HG03196 (cell line): ENCODE measurements at regions not wholly inside any gene's neighbourhood (a gene's known extent, or its start where the extent isn't known, plus 50 kb on each side); places are given as distances from the start of the nearest gene placed in this dataset.

ENCODE experiments used
- ATAC-seq: cut with Tn5 transposase; IDR thresholded peaks from one replicate; pipeline ENCODE4 v1.9.1; 2021; ENCODE audit not compliant: unreplicated experiment

DNA sequence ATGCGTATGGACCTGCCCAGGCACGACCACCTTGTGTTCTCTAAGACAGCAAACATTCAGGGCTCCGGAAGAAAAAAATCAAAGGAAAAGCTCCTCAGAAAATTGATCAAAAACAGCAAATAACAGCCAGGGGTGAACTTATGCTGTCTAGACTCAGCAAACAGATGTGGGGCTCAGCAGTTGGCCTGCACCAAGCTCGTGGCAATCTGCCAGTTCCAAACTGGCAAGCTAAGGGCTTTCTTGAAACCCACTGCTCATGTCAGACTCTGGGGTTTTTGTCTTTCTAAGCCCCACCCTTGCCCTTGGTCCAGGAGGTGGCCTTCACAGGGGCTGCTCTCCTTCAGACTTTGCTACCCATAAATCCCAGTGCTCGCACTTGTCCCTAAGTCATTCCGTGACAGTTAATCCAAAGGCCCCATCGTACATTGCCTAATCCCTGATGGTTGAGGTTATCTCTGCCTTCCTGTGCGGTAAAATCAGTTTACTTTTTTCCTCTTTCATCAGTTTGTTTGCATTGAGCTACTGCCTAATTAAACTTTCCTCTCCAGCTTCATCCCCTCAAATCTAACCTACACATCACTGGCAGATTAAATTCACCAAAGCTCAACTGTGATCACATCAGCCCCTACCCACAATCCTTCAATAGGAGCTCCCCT lies 408.0 kb downstream of the LRATD1 start:
- ATAC-seq: no peak

DNA sequence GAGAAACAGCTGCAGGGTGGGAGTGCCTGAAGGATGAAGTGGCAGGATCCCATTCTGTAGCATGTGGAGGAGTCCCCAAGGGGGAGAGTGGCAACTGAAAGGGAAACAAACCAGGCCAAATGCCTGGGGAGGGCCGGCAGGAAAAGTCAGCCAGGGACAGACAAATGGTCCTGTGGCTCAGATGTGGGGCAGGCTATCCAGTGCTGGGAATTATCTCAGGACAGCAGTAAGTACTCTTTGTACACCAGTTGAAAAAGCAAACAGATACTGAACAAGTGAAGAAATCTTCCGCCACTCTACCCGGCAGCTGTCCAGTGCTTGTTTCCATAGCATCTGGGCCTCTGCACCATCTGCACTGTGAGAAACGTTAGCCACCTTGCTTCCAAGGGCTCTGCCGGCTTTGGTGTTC lies 408.9 kb downstream of the LRATD1 start:
- no peak for ATAC-seq

DNA sequence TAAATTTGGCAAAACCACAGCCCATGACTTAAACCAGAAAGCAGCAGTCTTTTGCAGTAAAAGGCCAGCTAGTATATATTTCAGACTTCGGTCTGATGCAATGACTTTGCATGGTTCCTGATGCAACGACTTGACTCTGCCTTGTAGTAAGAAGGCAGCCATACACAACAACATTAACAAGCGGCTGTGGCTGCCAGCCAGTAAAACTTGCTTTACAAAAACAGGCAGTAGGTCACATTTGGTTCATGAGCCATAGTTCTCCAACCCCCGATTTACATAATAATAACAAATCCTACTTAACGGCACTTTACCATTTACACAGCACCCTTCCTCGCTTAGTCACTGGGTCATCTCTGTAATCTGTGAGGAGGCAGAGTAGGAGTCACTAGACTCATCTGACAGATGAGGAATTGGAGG lies 410.3 kb downstream of the LRATD1 start:
- ATAC-seq: no peak

DNA sequence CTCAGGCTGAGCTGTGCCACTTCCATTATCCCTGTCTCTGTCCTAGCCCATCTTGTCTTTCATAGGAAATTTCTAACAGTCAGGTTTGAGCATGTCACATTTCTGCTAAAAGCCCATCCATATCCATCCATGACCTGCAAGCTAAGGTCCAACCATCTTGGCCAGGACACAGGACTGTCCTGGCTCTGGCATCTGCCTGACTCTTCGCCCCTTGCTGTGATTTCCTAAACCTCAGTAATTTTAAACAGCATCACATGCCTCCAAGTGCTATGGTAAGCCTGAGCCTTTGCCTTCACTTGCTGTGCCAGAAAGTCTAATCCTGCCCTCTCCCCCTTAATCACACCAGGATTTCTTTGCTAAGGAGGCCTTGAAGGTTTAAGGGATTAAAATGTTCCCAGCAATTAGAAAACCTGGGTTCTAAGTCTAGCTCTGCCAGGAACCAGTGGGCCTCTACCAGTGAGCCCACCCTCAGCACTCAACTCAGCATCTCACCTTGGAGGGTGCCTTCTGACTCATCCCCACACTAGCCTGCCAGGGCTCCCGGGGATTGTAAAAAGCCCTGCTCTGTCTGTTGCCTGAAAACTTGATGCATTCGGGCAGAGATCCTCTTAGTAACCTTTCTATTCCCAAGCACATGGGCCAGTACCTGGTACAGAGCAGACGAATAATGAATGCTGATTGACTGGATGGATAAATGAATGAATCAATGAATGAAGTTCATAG lies 411.0 kb downstream of the LRATD1 start:
- ATAC-seq: no peak

DNA sequence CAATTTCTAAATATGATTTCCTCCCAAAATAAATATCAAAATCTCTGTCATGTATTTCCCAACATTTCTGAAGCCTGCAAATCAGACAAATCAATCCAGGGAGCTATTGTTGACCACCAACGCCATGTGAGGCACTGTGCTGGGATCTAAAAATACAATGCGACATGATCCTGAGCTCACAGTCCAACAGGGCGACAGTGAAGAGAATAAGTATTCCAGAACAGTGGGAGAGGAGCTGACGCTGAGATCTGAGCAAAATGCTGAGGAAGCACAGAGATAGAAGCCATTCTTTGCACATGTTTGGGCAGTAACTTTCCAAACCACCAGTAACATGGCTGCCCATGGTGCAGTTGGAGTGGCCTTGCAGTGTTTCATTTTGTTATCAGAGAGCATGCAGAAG lies 412.5 kb downstream of the LRATD1 start:
- ATAC-seq: no peak

DNA sequence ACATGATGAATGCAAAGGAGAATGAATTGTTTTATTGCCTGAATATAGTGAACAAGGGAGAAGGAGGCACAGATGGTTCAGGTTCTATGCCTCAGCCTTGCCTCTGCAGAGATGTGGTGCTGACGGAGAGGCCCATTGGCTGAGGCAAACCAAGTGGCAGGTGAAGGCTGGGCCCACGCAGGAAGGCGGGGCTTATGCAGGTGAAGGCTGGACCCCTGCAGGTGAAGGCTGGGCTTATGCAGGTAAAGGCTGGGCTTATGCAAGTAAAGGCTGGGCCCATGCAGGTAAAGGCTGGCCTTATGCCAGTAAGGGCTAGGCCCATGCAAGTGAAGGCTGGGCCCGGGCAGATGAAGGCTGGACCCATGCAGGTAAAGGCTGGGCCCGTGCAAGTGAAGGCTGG lies 414.7 kb downstream of the LRATD1 start:
- no peak for ATAC-seq

DNA sequence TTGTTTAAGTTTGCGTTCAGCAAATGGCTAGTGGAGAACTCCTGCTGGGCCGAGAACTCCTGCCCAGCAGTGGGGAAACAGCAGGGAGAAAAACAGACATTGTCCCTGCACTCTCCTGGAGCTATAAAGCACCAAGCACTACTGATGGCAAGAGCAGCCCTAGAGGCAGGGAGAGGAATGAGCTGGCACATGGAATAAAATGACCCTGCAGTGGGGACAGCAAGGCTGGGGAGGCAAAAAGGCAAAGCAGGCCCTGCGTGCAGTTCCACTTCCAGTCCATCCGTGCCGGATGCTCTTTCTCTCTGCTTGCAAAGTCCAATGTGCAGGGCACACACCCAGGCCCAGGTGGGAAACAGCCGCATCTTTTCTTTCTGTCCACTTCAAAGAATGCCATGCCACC lies 415.5 kb downstream of the LRATD1 start:
- no peak for ATAC-seq

DNA sequence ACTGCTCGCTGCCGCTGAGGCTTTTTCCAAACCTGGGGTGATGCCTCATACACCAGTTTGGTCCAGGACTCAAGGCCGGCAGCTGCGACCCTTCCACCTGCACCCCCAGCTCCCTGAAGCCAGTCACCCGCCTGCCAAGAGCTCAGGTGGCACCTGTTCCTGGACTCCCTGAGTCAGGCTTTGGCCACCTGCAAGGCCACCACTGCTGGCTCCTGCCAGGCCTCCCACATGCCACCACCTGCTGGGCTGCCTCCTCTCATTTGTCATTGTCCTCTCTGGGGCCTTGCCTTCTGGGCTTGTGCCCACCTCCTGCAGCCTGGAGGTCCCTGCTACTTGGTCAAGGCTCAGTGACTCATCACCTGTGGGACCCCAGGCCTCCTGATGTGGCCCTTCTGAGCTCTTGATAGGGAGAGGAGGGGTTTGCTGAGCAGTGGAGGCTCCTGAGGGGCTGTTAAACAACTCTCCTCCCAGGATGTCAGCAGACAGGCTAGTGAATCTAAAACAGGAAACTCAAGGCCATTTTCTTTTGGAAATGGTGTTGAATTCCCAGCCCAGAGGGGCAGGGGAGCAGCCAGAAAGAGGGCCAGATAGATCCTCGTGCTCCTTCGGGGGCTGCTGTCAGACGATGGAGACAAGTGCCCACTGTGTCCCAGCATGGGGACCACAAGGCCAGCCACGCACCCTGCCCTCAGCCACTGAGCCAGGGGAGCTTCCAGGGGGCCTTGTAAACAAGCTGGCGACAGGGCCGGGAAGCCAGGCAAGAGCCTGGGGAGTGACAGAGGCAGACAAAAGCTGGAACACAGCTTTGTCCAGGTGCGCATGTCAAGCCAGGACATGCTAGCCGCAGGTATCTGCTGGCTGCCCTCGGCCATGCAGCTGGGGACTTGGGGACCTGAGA lies 416.8 kb downstream of the LRATD1 start:
- no peak for ATAC-seq

DNA sequence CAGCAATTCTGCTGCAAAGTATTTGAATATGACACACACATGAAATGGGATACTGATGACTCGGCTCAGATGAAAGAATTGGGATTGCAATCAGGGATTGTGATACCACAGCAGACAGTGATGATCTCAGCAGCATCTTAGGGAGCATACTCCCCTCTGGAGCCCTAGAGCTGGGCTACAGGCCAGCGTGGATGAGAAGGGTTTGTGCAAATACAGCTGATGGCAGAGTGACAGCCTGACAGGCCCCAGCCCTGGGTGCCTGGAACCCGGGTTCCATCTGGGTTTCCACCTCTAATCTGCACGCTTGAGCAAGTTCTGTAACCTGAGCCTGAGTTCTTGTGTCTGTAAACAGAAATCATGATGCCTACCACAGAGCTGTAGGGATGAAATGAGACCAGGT lies 418.0 kb downstream of the LRATD1 start:
- no peak for ATAC-seq

DNA sequence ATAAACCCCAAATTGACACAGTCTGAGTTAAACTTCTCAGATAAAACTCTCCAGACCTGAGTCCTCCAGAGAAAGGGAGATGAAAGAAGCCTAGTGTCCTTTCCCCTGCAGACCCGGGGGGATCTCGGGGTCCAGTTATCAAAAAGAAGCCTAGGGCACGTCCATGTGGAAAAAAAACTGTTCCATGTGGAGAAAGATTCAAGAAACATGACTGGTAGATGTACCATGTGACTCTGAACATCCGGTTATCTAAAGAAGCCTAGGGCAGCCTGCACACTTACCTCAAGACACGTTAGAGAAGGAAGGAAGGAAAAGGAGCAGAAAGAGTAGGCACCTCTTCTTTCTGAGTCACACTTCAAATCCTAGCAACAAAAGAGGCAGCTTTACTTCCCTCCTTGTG lies 421.0 kb downstream of the LRATD1 start:
- no peak for ATAC-seq

DNA sequence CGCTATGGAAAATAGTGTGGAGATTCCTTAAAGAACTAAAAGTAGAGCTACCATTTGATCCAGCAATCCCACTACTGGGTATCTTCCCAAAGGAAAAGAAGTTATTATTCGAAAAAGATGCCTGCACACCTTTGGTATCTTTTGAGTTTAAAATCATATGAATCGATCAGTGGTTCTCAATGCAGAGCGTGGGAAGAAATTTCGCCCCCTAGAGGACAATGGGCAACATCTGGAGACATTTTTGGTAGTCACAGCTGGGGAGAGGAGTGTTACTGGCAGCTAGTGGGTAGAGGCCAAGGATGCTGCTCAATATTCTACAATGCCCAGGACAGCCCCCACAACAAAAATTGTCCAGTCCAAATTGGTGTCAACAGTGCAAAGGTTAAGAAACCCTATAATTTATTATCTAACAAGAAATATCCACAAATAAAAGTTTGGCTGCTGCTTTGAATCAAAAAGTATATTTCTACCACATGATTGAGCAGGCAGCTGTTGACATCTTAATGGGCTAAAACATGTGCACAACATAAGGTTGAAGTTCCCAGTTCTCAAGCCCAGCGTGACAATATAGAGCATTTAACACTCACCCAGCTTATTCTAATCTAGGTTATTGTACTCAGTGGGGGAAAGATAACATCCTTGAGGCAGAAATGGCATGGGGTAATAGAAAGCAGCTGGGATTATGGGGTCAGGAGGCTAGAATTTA lies 425.7 kb downstream of the LRATD1 start:
- ATAC-seq: no peak

DNA sequence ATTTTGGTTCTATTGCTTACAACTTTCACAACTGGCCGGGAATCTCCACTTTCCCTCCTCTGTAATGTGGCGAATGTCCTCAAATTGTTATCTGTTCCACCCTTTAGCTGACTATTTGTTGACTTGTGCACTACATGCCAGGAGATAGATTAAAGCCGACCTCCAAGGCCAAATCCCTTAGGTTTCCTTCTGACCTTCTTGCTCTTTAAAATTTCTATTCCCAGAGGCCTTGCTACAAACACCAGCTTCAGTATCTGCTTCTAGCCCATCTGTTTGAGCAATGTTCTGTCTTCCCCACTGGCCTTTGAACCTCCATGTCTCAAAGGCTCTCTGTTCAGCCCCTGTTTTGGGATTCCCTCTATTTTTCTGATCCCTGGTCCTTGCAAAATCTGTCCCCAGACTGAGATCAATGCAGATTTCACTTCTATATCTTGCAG lies 426.2 kb downstream of the LRATD1 start:
- no peak for ATAC-seq

DNA sequence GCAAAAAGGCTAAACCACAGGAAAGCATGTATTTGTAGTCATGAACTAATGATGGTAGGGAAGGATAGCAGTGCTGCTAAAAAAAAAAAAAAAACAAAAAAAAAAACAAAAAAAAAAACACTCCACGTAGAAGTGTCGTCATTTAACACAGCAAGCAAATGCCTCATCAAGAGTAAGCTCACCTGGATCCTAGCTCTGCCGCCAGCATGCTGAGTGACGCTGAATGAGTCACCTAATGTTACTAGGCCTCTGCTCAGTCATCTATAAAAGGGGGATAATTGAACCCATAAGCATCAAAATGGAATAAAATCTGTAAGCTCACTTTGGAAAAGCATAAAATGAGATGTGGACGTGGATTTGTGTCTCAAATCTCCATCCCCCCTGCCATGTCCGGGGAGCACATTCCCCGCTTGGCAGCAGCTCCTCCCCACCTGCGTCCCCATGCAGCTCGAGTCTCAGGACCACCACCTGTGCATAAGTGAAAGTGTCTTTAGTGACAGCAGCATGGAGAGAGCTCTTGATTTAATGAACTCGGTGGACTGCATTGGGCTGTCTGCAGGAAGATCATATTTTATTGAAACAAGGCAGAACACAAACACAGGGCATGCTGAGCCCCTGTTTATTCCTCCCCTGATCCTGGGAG lies 427.5 kb downstream of the LRATD1 start:
- ATAC-seq: no peak

DNA sequence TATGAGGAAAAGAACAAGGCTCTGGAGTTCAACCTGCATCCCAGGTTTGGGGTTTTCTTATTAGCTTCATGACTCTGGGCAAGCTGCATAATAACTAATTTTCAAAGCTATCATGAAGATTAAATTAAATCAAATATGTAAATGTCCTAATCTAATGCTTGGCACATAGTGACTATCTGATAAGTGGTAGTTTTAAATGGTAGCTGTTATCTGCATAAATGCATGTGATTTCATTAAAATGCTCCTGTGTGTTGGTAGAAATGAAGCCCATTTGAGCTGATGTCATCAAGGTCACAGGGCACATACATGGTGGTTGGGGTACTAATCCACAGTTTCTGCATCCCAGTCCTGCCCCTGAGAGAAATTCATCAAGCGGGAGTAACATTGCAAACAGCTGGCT lies 428.8 kb downstream of the LRATD1 start:
- no peak for ATAC-seq

DNA sequence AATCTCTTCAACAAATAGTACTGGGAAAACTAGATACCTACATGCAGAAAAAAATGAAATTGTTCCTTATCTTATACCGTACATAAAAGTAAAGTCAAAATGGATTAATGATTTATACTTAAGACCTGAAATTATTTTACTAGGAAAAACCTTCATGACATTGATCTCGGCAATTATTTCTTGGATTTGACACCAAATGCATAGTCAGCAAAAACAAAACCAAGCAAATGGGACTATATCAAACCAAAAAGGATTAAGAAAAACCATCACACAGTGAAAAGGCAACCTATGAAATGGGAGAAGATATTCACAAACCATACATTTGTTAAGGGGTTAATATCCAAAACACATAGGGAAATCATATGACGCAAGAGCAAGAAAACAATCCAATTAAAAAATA lies 433.6 kb downstream of the LRATD1 start:
- no peak for ATAC-seq

DNA sequence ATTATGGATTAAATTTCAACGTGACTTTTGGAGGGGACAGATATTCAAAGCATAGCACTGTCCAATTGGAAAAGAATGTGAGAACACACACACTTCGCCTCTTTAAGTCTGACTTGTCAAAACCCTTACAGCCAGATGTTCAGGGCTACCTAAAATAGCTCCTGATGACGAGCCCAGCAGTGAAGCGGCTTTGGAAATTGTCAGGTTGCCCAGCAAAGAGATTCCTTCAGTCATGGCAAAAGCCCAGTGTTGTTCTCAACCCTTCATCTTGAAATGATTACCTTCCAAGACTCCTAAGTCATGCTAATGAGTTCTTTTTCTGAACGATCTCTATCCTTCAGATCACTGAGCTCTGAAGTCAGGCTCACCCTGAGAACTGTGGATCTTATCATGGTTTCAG lies 436.6 kb downstream of the LRATD1 start:
- no peak for ATAC-seq

DNA sequence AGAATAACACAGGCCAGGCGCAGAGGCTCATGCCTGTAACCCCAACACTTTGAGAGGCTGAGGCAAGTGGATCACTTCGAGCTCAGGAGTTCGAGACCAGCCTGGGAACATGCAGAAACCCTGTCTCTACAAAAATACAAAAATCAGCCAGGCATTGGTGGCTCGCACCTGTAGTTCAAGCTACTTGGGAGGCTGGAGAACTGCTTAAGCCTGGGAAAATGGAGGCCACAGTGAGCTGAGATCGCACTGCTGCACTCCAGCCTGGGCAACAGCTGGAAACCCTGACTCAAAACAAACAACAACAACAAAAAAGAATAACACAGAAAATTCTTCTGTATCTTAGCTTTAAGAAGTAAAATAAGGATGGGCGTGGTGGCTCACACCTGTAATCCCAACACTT lies 440.3 kb downstream of the LRATD1 start:
- ATAC-seq: no peak

DNA sequence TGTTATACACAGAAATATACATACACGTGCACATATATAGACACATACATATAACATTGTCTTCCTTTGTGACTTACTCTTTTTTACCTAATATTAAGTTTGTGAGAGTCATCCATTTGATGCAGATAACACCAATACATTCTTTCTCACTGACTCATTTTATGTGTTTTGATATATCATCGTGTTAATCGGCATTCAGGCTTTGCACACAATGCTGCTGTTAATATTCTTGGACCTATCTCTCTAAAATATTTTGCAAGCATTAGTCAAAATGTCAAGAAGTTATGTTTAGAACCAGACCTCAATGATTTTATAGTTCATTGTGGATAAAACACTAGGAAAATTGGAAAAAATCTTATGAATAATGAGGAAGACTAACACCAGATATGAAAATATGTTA lies 441.1 kb downstream of the LRATD1 start:
- no peak for ATAC-seq

DNA sequence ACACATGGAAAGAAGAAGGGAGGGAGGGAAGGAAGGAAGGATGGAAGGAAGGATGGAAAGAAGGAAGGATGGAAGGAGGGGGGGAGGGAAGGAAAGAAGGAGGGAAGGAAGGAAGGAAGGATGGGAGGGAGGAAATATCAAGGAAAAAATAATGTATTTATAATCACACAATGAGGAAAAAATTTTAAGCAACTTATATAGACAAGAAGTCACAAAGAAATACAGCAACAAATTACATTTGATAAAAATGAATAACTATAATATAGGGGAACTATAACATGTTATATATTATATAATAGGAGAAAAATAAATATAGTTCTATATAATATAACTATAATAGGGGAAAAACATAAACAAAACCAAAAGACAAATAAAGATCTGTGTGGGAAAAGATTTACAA lies 441.8 kb downstream of the LRATD1 start:
- no peak for ATAC-seq

DNA sequence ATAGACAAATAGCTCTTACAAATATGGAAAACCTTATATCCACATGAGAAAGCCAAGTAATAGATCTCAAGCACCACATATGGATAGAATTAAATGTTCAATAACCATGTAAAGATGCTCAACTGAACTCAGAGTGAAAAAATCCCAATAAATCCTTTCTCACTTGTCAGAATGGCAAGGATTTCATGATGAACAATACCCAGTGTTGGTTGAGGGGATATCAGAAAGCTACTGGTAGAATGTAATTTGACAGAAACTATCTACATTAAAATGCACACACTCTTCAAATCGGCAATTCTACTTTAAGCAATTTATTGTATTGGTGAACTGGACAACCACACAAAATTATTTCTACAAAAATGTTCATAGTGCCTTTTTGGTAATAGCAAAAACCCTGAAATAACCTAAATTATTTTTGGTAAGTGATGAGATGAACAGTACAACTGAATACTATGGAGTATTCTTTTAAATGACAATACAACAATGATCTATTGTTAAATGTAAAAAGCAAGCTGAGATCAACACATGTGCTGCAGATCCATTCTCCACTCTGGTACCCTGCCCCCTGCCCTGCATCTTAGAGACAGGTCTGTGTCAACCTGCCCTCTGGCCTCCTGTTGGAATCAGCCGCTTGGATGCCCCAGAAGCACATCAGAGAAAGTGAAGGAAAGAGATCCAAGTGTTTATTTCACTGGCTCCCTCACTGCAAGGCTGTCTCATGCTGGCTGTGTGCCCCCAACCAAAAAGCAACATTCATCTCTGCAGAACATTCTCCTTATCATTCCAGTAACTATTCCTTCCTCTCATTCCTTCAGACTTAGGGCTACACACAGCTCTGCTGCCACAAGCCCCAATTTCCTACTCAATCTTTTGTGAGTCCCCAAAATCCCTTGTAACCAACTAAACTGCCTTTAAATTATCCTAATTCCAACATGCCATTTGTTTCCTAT lies 442.5 kb downstream of the LRATD1 start:
- no peak for ATAC-seq
